IMR-90 (cell line): ENCODE measurements at regions not wholly inside any gene's neighbourhood (a gene's known extent, or its start where the extent isn't known, plus 50 kb on each side); places are given as distances from the start of the nearest gene placed in this dataset.

Experiments used
- ATAC-seq: fragments of 200-7000 bp; cut with Tn5 transposase; 2 replicates; pipeline ENCODE4 v1.9.1; 2020; ENCODE audit warnings: low read depth, mild to moderate bottlenecking, moderate library complexity
- BruUV-seq: library from RNA; stranded (reverse); fragments of 400-500 nt; replicated peaks from 2 replicates; lab custom pipeline; 2021; lab: Mats Ljungman, UMichigan
- CTCF ChIA-PET: fragments of 300-600 bp; formaldehyde crosslinking; extraction: SDS; loops from one replicate; lab custom pipeline; 2021; ENCODE audit warnings: antibody characterized with exemption; lab: Yijun Ruan, JAX
- POLR2A ChIA-PET: fragments of 300-600 bp; sonication (Branson Sonifier 250); formaldehyde crosslinking; loops from one replicate; lab custom pipeline; 2022; ENCODE audit warnings: antibody characterized with exemption; ENCODE audit not compliant: unreplicated experiment; lab: Charles Lee
- DNase-seq: peaks from one replicate; pipeline ENCODE4 v3.0.0; 2013
- H2AFZ ChIP-seq: replicated peaks from 2 replicates; pipeline ENCODE3; 2013; ENCODE audit warnings: low read length, mild to moderate bottlenecking; ENCODE audit not compliant: poor library complexity
- H2AK5ac ChIP-seq: 2 replicates; pipeline ENCODE4 v1.6.1; 2013; ENCODE audit warnings: low read depth, low read length, inconsistent platforms
- H2AK9ac ChIP-seq: replicated peaks from 2 replicates; pipeline ENCODE3; 2013; ENCODE audit warnings: mild to moderate bottlenecking, low read depth, low read length, moderate library complexity; ENCODE audit not compliant: poor library complexity
- H2BK120ac ChIP-seq: 2 replicates; pipeline ENCODE4 v1.6.1; 2013; ENCODE audit warnings: low read depth, low read length, inconsistent platforms
- H2BK15ac ChIP-seq: 3 replicates; pipeline ENCODE4 v1.6.1; 2013; ENCODE audit warnings: low read depth, low read length, inconsistent platforms
- H2BK20ac ChIP-seq: 2 replicates; pipeline ENCODE4 v1.6.1; 2013; ENCODE audit warnings: low read depth, mild to moderate bottlenecking, inconsistent platforms, low read length, moderate library complexity
- H2BK5ac ChIP-seq: 2 replicates; pipeline ENCODE4 v1.6.1; 2013; ENCODE audit warnings: mild to moderate bottlenecking, low read depth, low read length, inconsistent platforms; ENCODE audit not compliant: poor library complexity, severe bottlenecking
- H3K14ac ChIP-seq: replicated peaks from 2 replicates; pipeline ENCODE4 v1.6.1; 2013; ENCODE audit warnings: low read depth, low read length, inconsistent platforms
- H3K18ac ChIP-seq: 2 replicates; pipeline ENCODE4 v1.6.1; 2013; ENCODE audit warnings: low read depth, low read length, control low read depth
- H3K23ac ChIP-seq: 2 replicates; pipeline ENCODE4 v1.6.1; 2013; ENCODE audit warnings: low read depth, low read length, inconsistent platforms
- H3K27ac ChIP-seq: 2 replicates; pipeline ENCODE4 v1.5.1; 2013; ENCODE audit warnings: mild to moderate bottlenecking, control low read depth, low read length; ENCODE audit not compliant: insufficient read depth
- H3K27me3 ChIP-seq: 2 replicates; pipeline ENCODE4 v1.6.1; 2013; ENCODE audit warnings: low read length; ENCODE audit not compliant: control insufficient read depth, insufficient read depth
- H3K36me3 ChIP-seq: 2 replicates; pipeline ENCODE4 v1.6.1; 2013; ENCODE audit warnings: low read length, mixed read lengths; ENCODE audit not compliant: control insufficient read depth, insufficient read depth
- H3K4ac ChIP-seq: 2 replicates; pipeline ENCODE4 v1.6.1; 2013; ENCODE audit warnings: low read depth, low read length, inconsistent platforms
- H3K4me1 ChIP-seq: 2 replicates; pipeline ENCODE4 v1.6.1; 2013; ENCODE audit warnings: low read length, mixed read lengths; ENCODE audit not compliant: control insufficient read depth, insufficient read depth
- H3K4me2 ChIP-seq: 2 replicates; pipeline ENCODE4 v1.6.1; 2013; ENCODE audit warnings: low read depth, mild to moderate bottlenecking, control low read depth, low read length, moderate library complexity
- H3K4me3 ChIP-seq: 2 replicates; pipeline ENCODE4 v1.5.1; 2013; ENCODE audit warnings: low read depth, mild to moderate bottlenecking, control low read depth, low read length, moderate library complexity; ENCODE audit not compliant: insufficient read depth
- H3K56ac ChIP-seq: 2 replicates; pipeline ENCODE4 v1.6.1; 2013; ENCODE audit warnings: low read length, inconsistent platforms; ENCODE audit not compliant: insufficient read depth; ENCODE audit errors: extremely low read depth
- H3K79me1 ChIP-seq, 2 experiments: 2 replicates each; pipeline ENCODE4 v1.6.1; 2013; ENCODE audit warnings: low read length in 2 of 2, inconsistent platforms in 1 of 2, low read depth in 1 of 2
- H3K9ac ChIP-seq: 2 replicates; pipeline ENCODE4 v1.6.1; 2013; ENCODE audit warnings: low read depth, low read length, control low read depth
- H3K9me1 ChIP-seq: 2 replicates; pipeline ENCODE4 v1.6.1; 2013; ENCODE audit warnings: low read length, inconsistent platforms; ENCODE audit not compliant: insufficient read depth
- H3K9me3 ChIP-seq: 2 replicates; pipeline ENCODE4 v1.6.1; 2013; ENCODE audit warnings: low read length; ENCODE audit not compliant: control insufficient read depth, insufficient read depth
- H4K20me1 ChIP-seq: 2 replicates; pipeline ENCODE4 v1.6.1; 2013; ENCODE audit warnings: low read length, inconsistent platforms; ENCODE audit not compliant: insufficient read depth
- H4K5ac ChIP-seq: 2 replicates; pipeline ENCODE4 v1.6.1; 2013; ENCODE audit warnings: mild to moderate bottlenecking, low read depth, low read length, control low read depth
- H4K8ac ChIP-seq, 2 experiments: 2 replicates each; pipeline ENCODE4 v1.6.1; 2013; ENCODE audit warnings: low read depth in 2 of 2, low read length in 2 of 2, control low read depth in 1 of 2, inconsistent platforms in 1 of 2
- H4K91ac ChIP-seq: 2 replicates; pipeline ENCODE4 v1.6.1; 2013; ENCODE audit warnings: low read depth, low read length, inconsistent platforms; ENCODE audit not compliant: insufficient read depth
- FOS ChIP-seq: fragments of 150-350 bp; IDR thresholded peaks from 2 replicates; pipeline ENCODE4 v1.6.1; 2016; ENCODE audit warnings: low read depth, low read length
- MAFK ChIP-seq: IDR thresholded peaks from 2 replicates; pipeline ENCODE4 v1.6.1; 2012; ENCODE audit warnings: low read depth, low read length, improper control_type of control experiment
- NFE2L2 ChIP-seq: fragments of 150-350 bp; IDR thresholded peaks from 2 replicates; pipeline ENCODE4 v1.6.1; 2016; ENCODE audit warnings: low read depth, mild to moderate bottlenecking, low read length
- SMC3 ChIP-seq: fragments of 150-350 bp; IDR thresholded peaks from 2 replicates; pipeline ENCODE4 v1.6.1; 2016; ENCODE audit warnings: low read depth, mild to moderate bottlenecking, antibody characterized with exemption, low read length, moderate library complexity
- WGBS, 2 experiments: methylation state at CpG; one replicate each; pipeline versions ENCODE4 v1.1.5 to v1.1.7; 2013; ENCODE audit warnings: missing lambda C conversion rate in 2 of 2; ENCODE audit not compliant: insufficient read length in 1 of 2; ENCODE audit errors: extremely low coverage in 2 of 2; 5-methylcytosine and 5-hydroxymethylcytosine counted together
- dilution Hi-C: fragments of 300-500 bp; cut with HindIII; formaldehyde crosslinking; loops from one replicate; pipeline ENCODE4 v1.14.3; 2018; ENCODE audit warnings: low sequenced_read_pairs; ENCODE audit not compliant: unreplicated experiment
- in situ Hi-C: fragments of 300-500 bp; cut with MboI; formaldehyde crosslinking; loops from 3 replicates; pipeline ENCODE4 v1.14.3; 2019; ENCODE audit warnings: low sequenced_read_pairs, inconsistent platforms, mixed read lengths
- intact Hi-C: fragments of 100-400 bp; cut with micrococcal nuclease; formaldehyde crosslinking; loops from 2 replicates; pipeline ENCODE4 v1.10.0; 2022

DNA sequence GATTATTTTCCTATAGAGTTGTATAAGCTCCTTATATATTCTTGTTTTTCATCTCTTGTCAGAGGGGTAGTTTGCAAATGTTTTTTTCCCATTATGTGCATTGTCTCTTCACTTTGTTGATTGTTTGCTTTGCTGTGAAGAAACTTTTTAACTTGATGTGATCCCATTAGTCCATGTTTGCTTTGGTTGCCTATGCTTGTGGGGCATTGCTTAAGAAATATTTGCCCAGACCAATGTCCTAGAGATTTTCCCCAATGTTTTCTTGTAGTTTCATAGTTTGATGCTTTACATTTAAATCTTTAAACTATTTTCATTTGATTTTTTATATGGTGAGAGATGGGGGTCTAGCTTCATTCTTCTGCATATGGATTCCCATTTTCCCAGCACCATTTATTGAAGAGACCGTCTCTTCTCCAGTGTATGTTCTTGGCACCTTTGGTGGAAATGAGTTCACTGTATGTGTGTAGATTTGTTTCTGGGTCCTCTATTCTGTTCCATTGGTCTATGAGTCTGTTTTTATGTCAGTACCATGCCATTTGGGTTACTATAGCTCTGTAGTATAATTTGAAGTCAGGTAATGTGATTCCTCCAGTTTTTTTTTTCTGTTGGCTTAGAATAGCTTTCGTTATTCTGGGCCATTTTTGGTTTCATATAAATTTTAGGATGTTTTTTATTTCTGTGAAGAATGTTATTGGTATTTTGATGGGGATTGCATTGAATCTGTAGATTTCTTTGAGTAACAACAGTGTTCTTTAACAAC, 165.8 kb downstream of the ABCA8 start:
- H4K8ac ChIP-seq = no peak overlapping the region
- intact Hi-C loops (no loop called here), dilution Hi-C loops (no loop called here), in situ Hi-C loops (loop anchor here (25.0 kb wide), 1 partner anchor 698 kb away; no protein-coding TSS in a partner anchor)
- H3K4me3 ChIP-seq = no peak overlapping the region
- BruUV-seq = no TSS peak
- H2AK9ac ChIP-seq = no peak overlapping the region
- no peak overlapping the region for H3K9ac ChIP-seq
- no peaks in the 10 kb centered on the region; the same call in 1 of the 2 replicates for H3K9me3 ChIP-seq
- ChIA-PET CTCF (no interaction called here), POLR2A (no interaction called here)
- H3K18ac ChIP-seq = no peak overlapping the region
- H4K20me1 ChIP-seq = no peaks in the 10 kb centered on the region
- H2BK120ac ChIP-seq = no peak overlapping the region
- H2BK5ac ChIP-seq = no peak overlapping the region
- TF ChIP-seq SMC3 (no peak), FOS (no peak), MAFK (no peak), NFE2L2 (no peak)
- WGBS, 2 experiments = no CpG with 5 or more reads among the region's 2 CpGs
- H3K27ac ChIP-seq = no peak overlapping the region
- H3K36me3 ChIP-seq = no peaks in the 10 kb centered on the region
- no peak overlapping the region for H3K56ac ChIP-seq
- H3K23ac ChIP-seq = no peak overlapping the region
- no peak overlapping the region for H2AFZ ChIP-seq
- no peak overlapping the region for H2BK15ac ChIP-seq
- H3K27me3 ChIP-seq = no peaks in the 10 kb centered on the region
- no peak overlapping the region for H4K91ac ChIP-seq
- no peaks in the 10 kb centered on the region for H3K79me1 ChIP-seq
- ATAC-seq (no peak), DNase-seq (no peak)
- no peak overlapping the region for H2BK20ac ChIP-seq
- no peak overlapping the region for H3K14ac ChIP-seq
- H3K4me2 ChIP-seq = no peak overlapping the region
- H3K4me1 ChIP-seq = peaks cover 10% of the 10 kb centered on the region
- H3K9me1 ChIP-seq = peaks cover 10% of the 10 kb centered on the region
- no peak overlapping the region for H3K4ac ChIP-seq
- no peak overlapping the region for H4K5ac ChIP-seq
- no peak overlapping the region for H2AK5ac ChIP-seq
